Mesenteric fat pad (tissue), 1 donor: ENCODE measurements at regions not wholly inside any gene's neighbourhood (a gene's known extent, or its start where the extent isn't known, plus 50 kb on each side); places are given as distances from the start of the nearest gene placed in this dataset.

Experiments
- DNase-seq: peaks from one replicate; pipeline ENCODE4 v3.0.0-alpha.2; 2020; ENCODE audit warnings: low spot score
- donor health status: DM: yes; HTN: yes; CAD: no.

GRCh38 chr13:99027661-99028425, 50.0 kb upstream of the DOCK9 start:
- DNase-seq = no peak

- DNase-seq = no peak
These were observed 51.0 kb upstream of the DOCK9 start for GRCh38 chr13:99028890-99029289.

GRCh38 chr13:99029576-99029975, 51.7 kb upstream of the DOCK9 start:
- no peak for DNase-seq

GRCh38 chr13:99030326-99030725, 52.5 kb upstream of the DOCK9 start:
- no peak for DNase-seq

- DNase-seq = no peak
These were observed 54.0 kb upstream of the DOCK9 start for GRCh38 chr13:99031832-99032231.

- no peak for DNase-seq
These were observed 56.0 kb upstream of the DOCK9 start for GRCh38 chr13:99033814-99034213.

- DNase-seq = no peak
These were observed 56.6 kb upstream of the DOCK9 start for GRCh38 chr13:99034333-99035085.

GRCh38 chr13:99035715-99036114, 57.9 kb upstream of the DOCK9 start:
- DNase-seq = no peak

GRCh38 chr13:99037756-99038155, 59.9 kb upstream of the DOCK9 start:
- DNase-seq = no peak

- no peak for DNase-seq
These were observed 61.9 kb upstream of the DOCK9 start for GRCh38 chr13:99039718-99040280.

- no peak for DNase-seq
These were observed 62.8 kb upstream of the DOCK9 start for GRCh38 chr13:99040536-99041131.

GRCh38 chr13:99041337-99041736, 63.5 kb upstream of the DOCK9 start:
- DNase-seq = no peak

- DNase-seq = no peak
These were observed 63.9 kb upstream of the DOCK9 start for GRCh38 chr13:99041788-99042187.

GRCh38 chr13:99042521-99043250, 64.8 kb upstream of the DOCK9 start:
- no peak for DNase-seq

- no peak for DNase-seq
These were observed 66.0 kb upstream of the DOCK9 start for GRCh38 chr13:99043831-99044231.

- no peak for DNase-seq
These were observed 66.9 kb upstream of the DOCK9 start for GRCh38 chr13:99044764-99045163.

GRCh38 chr13:99045396-99045795, 67.5 kb upstream of the DOCK9 start:
- DNase-seq = no peak

GRCh38 chr13:99046851-99047250, 69.0 kb upstream of the DOCK9 start:
- no peak for DNase-seq

- no peak for DNase-seq
These were observed 73.2 kb upstream of the DOCK9 start for GRCh38 chr13:99050983-99051488.

- DNase-seq = no peak
These were observed 74.0 kb upstream of the DOCK9 start for GRCh38 chr13:99051768-99052455.
